ENCODE measurements at regions not wholly inside any gene's neighbourhood (a gene's known extent, or its start where the extent isn't known, plus 50 kb on each side); places are given as distances from the start of the nearest gene placed in this dataset.

- TF ChIP-seq POLR2A (IDR thresholded peaks at IDR 0.05; ENCODE audit: extremely low read depth, insufficient read length), result no peak
- TF ChIP-seq CTCF (IDR thresholded peaks at IDR 0.05; ENCODE audit: low read depth, low read length), result no peak
- TF ChIP-seq MAX (IDR thresholded peaks at IDR 0.05; ENCODE audit: low read depth, low read length), result no peak
These were observed 52.6 kb upstream of the PDC start for GRCh38 chr1:186513526-186513925.

Measured in NB4 (cell line).